DMS 273 (cell line): ENCODE measurements at regions not wholly inside any gene's neighbourhood (a gene's known extent, or its start where the extent isn't known, plus 50 kb on each side); places are given as distances from the start of the nearest gene placed in this dataset.
"Not testable (repeated sequence)": the region's sequence is repeated elsewhere in the genome, so short reads cannot be mapped to it uniquely, and the experiment has no call there.

Experiments
- DNase-seq: peaks from one replicate; lab custom pipeline; 2025; ENCODE audit not compliant: unreplicated experiment; lab: John Stamatoyannopoulos, UW

GRCh38 chr5:37921452-37921851 lies 81.6 kb upstream of the GDNF start:
- no peak for DNase-seq

GRCh38 chr5:37918424-37918823 lies 78.6 kb upstream of the GDNF start:
- DNase-seq, result no peak

GRCh38 chr5:37916525-37916924 lies 76.7 kb upstream of the GDNF start:
- no peak for DNase-seq

GRCh38 chr5:37915097-37915736 lies 75.4 kb upstream of the GDNF start:
- DNase-seq, result no peak

GRCh38 chr5:37909610-37910266 lies 69.9 kb upstream of the GDNF start:
- DNase-seq, result not testable (repeated sequence)

- DNase-seq, result no peak
Measured at GRCh38 chr5:37906416-37906815, 66.6 kb upstream of the GDNF start.

- DNase-seq, result no peak
Measured at GRCh38 chr5:37905230-37905629, 65.4 kb upstream of the GDNF start.

GRCh38 chr5:37902323-37902722 lies 62.5 kb upstream of the GDNF start:
- DNase-seq, result no peak

- DNase-seq, result peak; percentile 69
Measured at GRCh38 chr5:37900692-37901091, 60.9 kb upstream of the GDNF start.

GRCh38 chr5:37899037-37899436 lies 59.2 kb upstream of the GDNF start:
- DNase-seq, result no peak

GRCh38 chr5:37896159-37896558 lies 56.3 kb upstream of the GDNF start:
- no peak for DNase-seq

GRCh38 chr5:37893434-37894134 lies 53.7 kb upstream of the GDNF start:
- no peak for DNase-seq

- DNase-seq, result no peak
Measured at GRCh38 chr5:37892586-37892985, 52.7 kb upstream of the GDNF start.

- DNase-seq, result no peak
Measured at GRCh38 chr5:37891832-37892231, 52.0 kb upstream of the GDNF start.

GRCh38 chr5:37889612-37890317 lies 49.9 kb upstream of the GDNF start:
- peak; percentile 41 for DNase-seq
